Sciatic nerve (tissue), 2 donors: ENCODE measurements at regions not wholly inside any gene's neighbourhood (a gene's known extent, or its start where the extent isn't known, plus 50 kb on each side); places are given as distances from the start of the nearest gene placed in this dataset.

ENCODE experiments used
- ATAC-seq: fragments of 200-7000 bp; cut with Tn5 transposase; one replicate; pipeline ENCODE4 v1.9.1; 2020; ENCODE audit warnings: mild to moderate bottlenecking, moderate library complexity
- DNase-seq: peaks from one replicate; pipeline ENCODE4 v3.0.0-alpha.2; 2020; ENCODE audit warnings: low spot score
- intact Hi-C: fragments of 100-400 bp; cut with DNase I; formaldehyde crosslinking; loops from one replicate; pipeline ENCODE4 v1.14.2; 2022
- donor health status: DM: no; HTN: no; CAD: no.
- donor health status: DM: no; HTN: no; CAD: no.

DNA sequence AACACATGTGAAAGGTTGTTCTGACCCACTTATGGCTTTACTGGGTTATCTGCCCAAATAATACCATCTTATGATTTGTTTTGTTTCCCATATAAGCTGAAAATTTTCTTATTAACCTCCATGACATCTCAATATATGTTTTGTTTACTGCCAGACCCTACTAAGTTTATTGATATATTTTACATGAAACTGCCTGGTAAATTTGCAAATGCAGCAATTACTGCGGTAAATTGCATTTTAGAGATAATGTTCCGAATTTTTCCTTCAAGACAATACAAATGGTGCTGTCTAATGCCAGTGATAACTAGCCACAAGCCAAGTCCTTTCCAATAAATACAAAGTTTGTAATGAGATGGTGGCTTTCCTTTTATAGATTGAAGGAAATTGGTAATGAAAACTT is 275.9 kb downstream of the SAMD5 start:
- no peak for ATAC-seq
- intact Hi-C loops, result no loop called here
- no peak for DNase-seq

GRCh38 chr6:147787417-147787816 is 278.9 kb downstream of the SAMD5 start:
- DNase-seq (no peak), ATAC-seq (no peak)
- intact Hi-C loops, result no loop called here

- intact Hi-C loops, result no loop called here
- ATAC-seq, result no peak
- no peak for DNase-seq
These were observed 281.0 kb downstream of the SAMD5 start for GRCh38 chr6:147789430-147789947.

DNA sequence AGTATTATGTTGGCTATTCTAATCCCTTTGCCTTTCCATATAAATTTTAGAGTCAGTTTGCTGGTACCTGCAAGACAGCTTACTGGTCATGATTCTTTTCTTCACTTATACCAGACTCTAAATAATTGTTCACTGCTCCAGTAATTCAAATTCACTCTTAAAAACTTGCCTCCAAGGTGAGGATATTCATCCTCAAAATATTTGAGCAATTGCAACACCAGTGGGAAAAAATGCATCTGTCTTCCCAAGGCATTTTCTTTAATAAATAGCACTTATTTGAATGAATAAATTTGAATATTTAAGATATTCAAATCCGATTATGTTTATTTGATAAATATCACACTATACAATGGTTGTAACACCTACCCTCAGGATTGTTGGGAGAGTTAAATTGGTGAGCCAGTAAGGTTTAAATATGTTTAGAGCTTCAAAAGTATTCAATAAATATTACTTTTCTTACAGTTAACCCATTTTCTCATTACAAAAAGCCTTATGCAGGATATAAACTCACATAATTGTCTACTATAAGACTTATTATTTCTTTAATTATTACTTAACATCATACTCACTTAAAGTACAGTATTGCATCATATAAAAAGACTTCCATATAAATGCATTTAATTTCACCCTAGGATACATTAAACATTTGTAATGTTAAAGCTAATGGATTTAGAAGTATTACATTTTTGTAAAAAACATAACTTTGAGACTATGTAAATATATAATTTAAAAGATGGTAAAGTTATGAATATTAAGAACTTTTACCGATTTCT is 285.6 kb downstream of the SAMD5 start:
- no peak for DNase-seq
- intact Hi-C loops, result no loop called here
- ATAC-seq, result no peak

- no peak for DNase-seq
- no peak for ATAC-seq
- intact Hi-C loops, result no loop called here
These were observed 294.0 kb downstream of the SAMD5 start for GRCh38 chr6:147802459-147802858.

GRCh38 chr6:147805155-147805554 is 296.7 kb downstream of the SAMD5 start:
- ATAC-seq (no peak), DNase-seq (no peak)
- intact Hi-C loops, result no loop called here

GRCh38 chr6:147806697-147807096 is 298.2 kb downstream of the SAMD5 start:
- ATAC-seq (no peak), DNase-seq (no peak)
- intact Hi-C loops, result no loop called here

DNA sequence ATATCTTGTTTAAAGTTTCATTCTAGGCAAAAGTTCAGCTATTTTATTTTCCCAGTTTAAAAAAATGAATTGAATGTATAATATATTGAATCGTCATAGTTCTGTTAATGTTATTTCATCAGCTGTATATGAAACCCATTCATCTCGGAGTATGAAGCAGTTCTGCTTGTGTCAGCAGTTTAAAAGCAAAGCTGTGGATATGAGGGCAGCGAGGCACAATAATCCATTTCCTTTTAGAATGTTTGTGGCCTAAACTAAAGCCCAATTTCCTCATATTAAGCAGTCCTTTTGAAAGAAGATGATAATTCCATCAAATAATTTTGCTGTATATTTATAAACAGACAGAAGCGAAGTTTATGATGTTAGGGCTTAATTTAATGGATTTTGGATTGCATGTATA is 300.1 kb downstream of the SAMD5 start:
- intact Hi-C loops, result no loop called here
- ATAC-seq (no peak), DNase-seq (no peak)

- DNase-seq (no peak), ATAC-seq (no peak)
- intact Hi-C loops, result no loop called here
These were observed 303.6 kb downstream of the SAMD5 start for GRCh38 chr6:147811913-147812629.

DNA sequence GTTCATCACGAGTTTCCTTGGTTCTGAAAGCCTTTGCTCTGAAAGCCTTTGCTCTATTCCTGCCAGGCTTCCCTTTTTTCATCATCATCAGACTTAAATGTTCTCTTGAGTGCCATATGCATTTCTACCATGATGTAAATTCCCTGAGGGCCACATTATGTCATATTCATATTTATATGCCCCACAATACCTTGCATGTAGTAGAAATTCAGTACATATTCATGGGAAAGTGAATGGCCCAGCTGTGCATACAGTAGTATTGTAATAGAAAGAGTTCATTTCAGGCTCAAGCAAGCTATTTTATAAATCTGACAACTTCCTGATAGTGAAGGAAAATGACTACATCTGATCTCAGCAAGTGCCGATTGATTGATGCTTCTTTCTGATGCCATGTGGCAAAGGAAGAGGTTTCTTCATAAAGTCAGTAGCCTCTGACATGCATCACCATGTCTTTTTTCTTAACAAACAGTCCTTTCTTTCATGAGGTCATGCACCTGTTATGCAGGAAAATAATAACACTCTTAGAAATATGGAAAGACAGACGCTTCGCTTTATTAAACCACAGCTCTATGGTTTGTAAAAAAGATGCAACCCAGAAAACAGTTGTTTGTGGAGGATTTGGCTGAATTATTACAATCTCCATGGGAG is 308.7 kb downstream of the SAMD5 start:
- no peak for DNase-seq
- no peak for ATAC-seq
- intact Hi-C loops, result no loop called here

DNA sequence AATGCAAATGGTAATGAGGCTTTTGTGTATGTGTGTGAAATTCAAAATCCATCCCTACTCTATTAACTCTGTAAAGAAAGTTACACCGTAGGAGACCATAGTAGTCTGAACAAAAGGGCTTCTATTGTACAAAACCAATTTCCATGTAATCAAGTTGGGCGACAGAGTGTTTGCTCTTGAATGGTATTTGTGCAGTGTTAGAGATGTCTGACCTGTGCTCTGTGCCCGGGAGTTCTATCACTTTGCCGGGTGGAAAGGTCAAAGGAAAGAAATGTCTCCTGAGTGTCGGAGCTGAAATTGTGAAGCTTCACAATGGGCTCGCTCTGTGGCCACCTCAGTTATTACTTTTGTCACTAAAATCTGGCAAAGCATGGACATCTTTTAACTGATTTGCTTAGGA is 312.0 kb downstream of the SAMD5 start:
- intact Hi-C loops, result no loop called here
- no peak for ATAC-seq

GRCh38 chr6:147821295-147821897 is 312.9 kb downstream of the SAMD5 start:
- intact Hi-C loops, result no loop called here
- DNase-seq (no peak), ATAC-seq (no peak)

More for the DNA sequence above, 312.0 kb downstream of the SAMD5 start:
- no peak for DNase-seq

DNA sequence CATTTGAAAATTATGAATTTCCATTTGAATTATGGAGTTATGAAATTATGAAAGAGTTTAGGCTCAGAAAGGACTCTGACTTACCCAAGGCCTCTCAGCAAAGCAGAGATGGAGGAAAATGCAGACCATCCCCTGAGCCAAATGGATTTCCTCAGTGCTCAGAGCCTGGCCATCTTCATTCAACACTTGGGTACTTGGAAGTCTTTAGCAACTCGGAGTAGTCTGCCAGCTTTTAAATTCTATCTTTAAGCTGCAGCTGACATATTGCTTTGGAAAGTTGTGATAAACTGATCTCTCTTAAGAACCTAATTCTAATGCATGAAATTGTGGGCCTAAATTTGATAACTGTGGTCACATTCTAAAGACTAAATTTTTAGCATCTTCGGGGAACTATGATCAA is 315.4 kb downstream of the SAMD5 start:
- DNase-seq, result no peak
- no peak for ATAC-seq
- intact Hi-C loops, result no loop called here

DNA sequence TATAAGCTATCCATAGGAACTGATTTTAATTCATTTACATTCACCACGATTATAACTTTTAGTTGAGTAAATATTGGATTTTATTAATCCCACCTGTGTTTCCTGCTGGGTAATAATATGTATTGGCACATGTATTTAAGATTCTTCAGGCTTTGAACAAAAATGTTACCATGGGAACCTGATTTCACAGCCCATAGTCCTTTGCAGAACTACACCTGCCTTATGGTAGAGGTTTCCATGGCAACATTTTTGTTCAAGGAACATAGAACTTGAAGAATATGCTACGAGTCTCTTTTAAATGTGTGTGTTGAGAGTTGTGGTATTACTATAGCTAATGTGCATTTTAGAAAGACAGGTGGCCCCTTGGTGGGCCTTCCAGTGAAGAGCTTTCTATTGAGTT is 317.4 kb downstream of the SAMD5 start:
- DNase-seq (no peak), ATAC-seq (no peak)
- intact Hi-C loops, result no loop called here

DNA sequence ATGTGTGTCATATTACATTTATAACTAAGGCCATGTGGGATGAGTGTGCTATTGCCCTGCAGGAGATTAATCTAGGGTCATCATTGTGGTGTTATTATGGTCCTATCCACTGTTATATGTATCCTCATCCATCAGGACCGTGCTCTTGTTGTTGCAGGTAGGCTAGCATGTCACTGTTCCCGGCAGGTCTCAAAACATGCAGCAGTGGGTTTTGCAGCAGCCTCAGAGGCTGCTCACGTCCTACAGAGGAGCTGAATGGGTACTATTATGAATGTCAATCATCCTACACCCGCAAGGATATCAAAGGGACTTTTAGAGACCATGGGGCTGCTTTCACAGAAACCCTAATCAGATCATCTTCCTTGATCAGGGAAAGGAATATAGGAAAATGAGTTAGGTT is 318.2 kb downstream of the SAMD5 start:
- no peak for DNase-seq
- intact Hi-C loops, result no loop called here
- no peak for ATAC-seq

- intact Hi-C loops, result no loop called here
- ATAC-seq (no peak), DNase-seq (no peak)
These were observed 320.9 kb downstream of the SAMD5 start for GRCh38 chr6:147829418-147829817.

DNA sequence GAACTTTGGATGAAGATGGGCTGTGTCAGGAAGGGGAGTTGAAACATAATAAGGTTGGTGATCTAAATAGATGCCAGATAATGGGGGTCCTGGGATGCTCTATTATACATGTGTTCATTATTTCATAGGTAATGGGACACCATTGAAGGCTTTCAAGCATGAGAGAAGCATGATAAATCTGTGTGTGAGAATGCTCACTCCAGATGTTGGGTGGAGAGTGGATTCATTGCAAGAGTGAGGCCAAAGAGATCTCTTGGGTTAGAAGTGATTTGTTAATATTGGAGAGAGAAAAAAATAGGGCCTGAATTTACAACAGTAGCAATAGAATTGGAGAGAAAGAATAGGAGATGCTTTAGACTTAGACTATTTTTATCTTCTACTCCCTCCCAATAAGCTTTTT is 321.3 kb downstream of the SAMD5 start:
- intact Hi-C loops, result no loop called here
- ATAC-seq (no peak), DNase-seq (no peak)

GRCh38 chr6:147831356-147831755 is 322.9 kb downstream of the SAMD5 start:
- intact Hi-C loops, result no loop called here
- no peak for ATAC-seq
- DNase-seq, result no peak

DNA sequence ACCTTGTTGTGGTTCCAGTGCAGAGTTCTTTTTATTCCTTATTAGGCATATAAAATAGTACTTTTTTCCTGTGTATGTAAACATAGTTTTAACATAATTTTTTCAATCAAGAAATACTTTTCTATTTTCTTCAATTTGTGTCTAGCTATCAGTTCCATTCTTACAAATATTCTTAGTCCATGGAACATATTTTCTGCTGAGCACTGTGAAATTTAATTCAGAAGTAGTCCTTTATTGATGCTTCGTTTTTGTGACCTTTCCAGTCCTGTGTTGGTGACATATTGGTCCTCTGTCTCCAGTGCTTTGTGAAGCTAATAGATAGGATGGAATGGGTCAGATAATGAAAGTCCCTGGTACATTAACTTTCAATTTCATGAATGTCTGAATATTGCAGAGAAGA is 325.1 kb downstream of the SAMD5 start:
- DNase-seq, result no peak
- intact Hi-C loops, result no loop called here
- no peak for ATAC-seq
